Panc1 (cell line): ENCODE measurements at regions not wholly inside any gene's neighbourhood (a gene's known extent, or its start where the extent isn't known, plus 50 kb on each side); places are given as distances from the start of the nearest gene placed in this dataset.
"Not testable (repeated sequence)": the region's sequence is repeated elsewhere in the genome, so short reads cannot be mapped to it uniquely, and the experiment has no call there.

Source experiments
- ATAC-seq: fragments of 200-7000 bp; cut with Tn5 transposase; 2 replicates; pipeline ENCODE4 v1.9.1; 2020; ENCODE audit warnings: mild to moderate bottlenecking, moderate library complexity
- BruUV-seq: library from RNA; stranded (reverse); fragments of 400-500 nt; replicated peaks from 2 replicates; lab custom pipeline; 2021; lab: Mats Ljungman, UMichigan
- CTCF ChIA-PET: fragments of 300-600 bp; sonication (Branson Sonifier 250); formaldehyde crosslinking; loops from one replicate; lab custom pipeline; 2022; ENCODE audit warnings: antibody characterized with exemption; lab: Charles Lee
- POLR2A ChIA-PET: fragments of 300-600 bp; sonication (Branson Sonifier 250); formaldehyde crosslinking; loops from one replicate; lab custom pipeline; 2022; ENCODE audit warnings: antibody characterized with exemption; lab: Charles Lee
- DNase-seq: peaks from one replicate; pipeline ENCODE4 v3.0.0-alpha.2; 2010; ENCODE audit warnings: low read depth, low spot score
- H3K27ac ChIP-seq: 2 replicates; pipeline ENCODE4 v1.5.1; 2011; ENCODE audit warnings: mild to moderate bottlenecking, low read length, inconsistent platforms
- H3K27me3 ChIP-seq: fragments of 200-500 bp; sonication (Bioruptor generic); 2 replicates; pipeline ENCODE4 v1.6.0; 2014; ENCODE audit warnings: low read length, inconsistent platforms; ENCODE audit not compliant: control insufficient read depth, insufficient read depth
- H3K36me3 ChIP-seq: fragments of 200-500 bp; sonication (Bioruptor generic); 2 replicates; pipeline ENCODE4 v1.5.1; 2014; ENCODE audit warnings: inconsistent platforms, mild to moderate bottlenecking, low read length, moderate library complexity; ENCODE audit not compliant: control insufficient read depth, insufficient read depth
- H3K4me1 ChIP-seq: 2 replicates; pipeline ENCODE4 v1.5.1; 2011; ENCODE audit warnings: inconsistent platforms, mild to moderate bottlenecking, low read length, moderate library complexity; ENCODE audit not compliant: control insufficient read depth, insufficient read depth
- H3K4me3 ChIP-seq, 2 experiments: 2 replicates each; pipeline ENCODE4 v1.5.1; 2011 to 2012; ENCODE audit warnings: low read depth in 2 of 2, low read length in 2 of 2, mild to moderate bottlenecking in 2 of 2, inconsistent platforms in 1 of 2, moderate library complexity in 1 of 2
- H3K9me3 ChIP-seq: fragments of 200-500 bp; sonication (Bioruptor generic); 2 replicates; pipeline ENCODE4 v1.5.1; 2014; ENCODE audit warnings: low read depth, mild to moderate bottlenecking, inconsistent platforms, low read length, moderate library complexity; ENCODE audit not compliant: control insufficient read depth, insufficient read depth
- POLR2AphosphoS5 ChIP-seq: IDR thresholded peaks from 2 replicates; pipeline ENCODE4 v1.6.1; 2012; ENCODE audit warnings: mild to moderate bottlenecking, low read depth, low read length, moderate library complexity
- SIN3A ChIP-seq: IDR thresholded peaks from 2 replicates; pipeline ENCODE4 v1.6.1; 2012; ENCODE audit warnings: low read depth, mild to moderate bottlenecking, low read length, moderate library complexity, borderline replicate concordance; ENCODE audit not compliant: insufficient read depth
- TCF7L2 ChIP-seq: IDR thresholded peaks from 2 replicates; pipeline ENCODE4 v1.6.1; 2011; ENCODE audit warnings: mild to moderate bottlenecking, low read depth, low read length, inconsistent platforms
- in situ Hi-C: cut with HindIII; loops from 2 replicates; pipeline ENCODE4 v1.10.0; 2016; ENCODE audit warnings: low sequenced_read_pairs, low pct_unique_long_range_greater_than_20kb
- intact Hi-C: fragments of 100-400 bp; cut with micrococcal nuclease; formaldehyde crosslinking; loops from one replicate; pipeline ENCODE4 v1.10.0; 2022; ENCODE audit not compliant: unreplicated experiment
- TF ChIP-seq, protein P1 (sequence below): fragments of 450-650 bp; IDR thresholded peaks from 2 replicates; pipeline ENCODE4 v1.5.1; 2017; ENCODE audit warnings: mild to moderate bottlenecking
- TF ChIP-seq, protein P2 (sequence below), 2 experiments: IDR thresholded peaks; 2 replicates each; pipeline ENCODE4 v1.6.1; 2011 to 2012; ENCODE audit warnings: low read depth in 2 of 2, control low read depth in 1 of 2, low read length in 1 of 2, mild to moderate bottlenecking in 1 of 2, moderate library complexity in 1 of 2; ENCODE audit not compliant: insufficient read depth in 1 of 2

DNA sequence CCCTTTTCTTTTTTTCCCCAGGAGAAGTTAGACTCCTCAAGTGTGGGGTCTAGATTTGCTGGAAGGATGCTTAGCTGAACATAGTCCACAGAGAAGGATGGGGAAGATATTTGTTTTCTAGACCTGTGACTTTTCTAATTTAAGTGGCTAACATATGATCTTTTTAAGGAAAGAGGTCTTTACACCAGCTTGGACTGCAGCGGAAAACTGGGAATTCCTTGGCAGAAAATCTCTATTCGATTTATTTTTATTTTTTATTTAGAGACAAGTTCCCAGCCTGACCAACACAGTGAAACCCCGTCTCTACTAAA lies 148.4 kb downstream of the MYCN start:
- H3K4me3 ChIP-seq, result no peak overlapping the region
- in situ Hi-C loops, result no loop called here
- no peaks in the 10 kb centered on the region for H3K36me3 ChIP-seq
- DNase-seq, result no peak
- BruUV-seq, result no TSS peak
- intact Hi-C loops, result no loop called here
- ChIA-PET CTCF (no interaction called here), POLR2A (interaction anchor here (0.6 kb wide), 1 partner anchor 67 kb away, joined by 7 read pairs; no protein-coding TSS in a partner anchor)
- H3K27me3 ChIP-seq, result no peaks in the 10 kb centered on the region
- no peaks in the 10 kb centered on the region for H3K9me3 ChIP-seq
- no peak for ATAC-seq
- TF ChIP-seq POLR2AphosphoS5, result no peak
- TF ChIP-seq, protein P1, sequence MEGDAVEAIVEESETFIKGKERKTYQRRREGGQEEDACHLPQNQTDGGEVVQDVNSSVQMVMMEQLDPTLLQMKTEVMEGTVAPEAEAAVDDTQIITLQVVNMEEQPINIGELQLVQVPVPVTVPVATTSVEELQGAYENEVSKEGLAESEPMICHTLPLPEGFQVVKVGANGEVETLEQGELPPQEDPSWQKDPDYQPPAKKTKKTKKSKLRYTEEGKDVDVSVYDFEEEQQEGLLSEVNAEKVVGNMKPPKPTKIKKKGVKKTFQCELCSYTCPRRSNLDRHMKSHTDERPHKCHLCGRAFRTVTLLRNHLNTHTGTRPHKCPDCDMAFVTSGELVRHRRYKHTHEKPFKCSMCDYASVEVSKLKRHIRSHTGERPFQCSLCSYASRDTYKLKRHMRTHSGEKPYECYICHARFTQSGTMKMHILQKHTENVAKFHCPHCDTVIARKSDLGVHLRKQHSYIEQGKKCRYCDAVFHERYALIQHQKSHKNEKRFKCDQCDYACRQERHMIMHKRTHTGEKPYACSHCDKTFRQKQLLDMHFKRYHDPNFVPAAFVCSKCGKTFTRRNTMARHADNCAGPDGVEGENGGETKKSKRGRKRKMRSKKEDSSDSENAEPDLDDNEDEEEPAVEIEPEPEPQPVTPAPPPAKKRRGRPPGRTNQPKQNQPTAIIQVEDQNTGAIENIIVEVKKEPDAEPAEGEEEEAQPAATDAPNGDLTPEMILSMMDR, result no peak
- TF ChIP-seq TCF7L2, result no peak
- TF ChIP-seq SIN3A, result no peak
- TF ChIP-seq, protein P2, sequence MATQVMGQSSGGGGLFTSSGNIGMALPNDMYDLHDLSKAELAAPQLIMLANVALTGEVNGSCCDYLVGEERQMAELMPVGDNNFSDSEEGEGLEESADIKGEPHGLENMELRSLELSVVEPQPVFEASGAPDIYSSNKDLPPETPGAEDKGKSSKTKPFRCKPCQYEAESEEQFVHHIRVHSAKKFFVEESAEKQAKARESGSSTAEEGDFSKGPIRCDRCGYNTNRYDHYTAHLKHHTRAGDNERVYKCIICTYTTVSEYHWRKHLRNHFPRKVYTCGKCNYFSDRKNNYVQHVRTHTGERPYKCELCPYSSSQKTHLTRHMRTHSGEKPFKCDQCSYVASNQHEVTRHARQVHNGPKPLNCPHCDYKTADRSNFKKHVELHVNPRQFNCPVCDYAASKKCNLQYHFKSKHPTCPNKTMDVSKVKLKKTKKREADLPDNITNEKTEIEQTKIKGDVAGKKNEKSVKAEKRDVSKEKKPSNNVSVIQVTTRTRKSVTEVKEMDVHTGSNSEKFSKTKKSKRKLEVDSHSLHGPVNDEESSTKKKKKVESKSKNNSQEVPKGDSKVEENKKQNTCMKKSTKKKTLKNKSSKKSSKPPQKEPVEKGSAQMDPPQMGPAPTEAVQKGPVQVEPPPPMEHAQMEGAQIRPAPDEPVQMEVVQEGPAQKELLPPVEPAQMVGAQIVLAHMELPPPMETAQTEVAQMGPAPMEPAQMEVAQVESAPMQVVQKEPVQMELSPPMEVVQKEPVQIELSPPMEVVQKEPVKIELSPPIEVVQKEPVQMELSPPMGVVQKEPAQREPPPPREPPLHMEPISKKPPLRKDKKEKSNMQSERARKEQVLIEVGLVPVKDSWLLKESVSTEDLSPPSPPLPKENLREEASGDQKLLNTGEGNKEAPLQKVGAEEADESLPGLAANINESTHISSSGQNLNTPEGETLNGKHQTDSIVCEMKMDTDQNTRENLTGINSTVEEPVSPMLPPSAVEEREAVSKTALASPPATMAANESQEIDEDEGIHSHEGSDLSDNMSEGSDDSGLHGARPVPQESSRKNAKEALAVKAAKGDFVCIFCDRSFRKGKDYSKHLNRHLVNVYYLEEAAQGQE (IDR thresholded peaks at IDR 0.05; ENCODE audit: insufficient read depth in 1 of 2, low read depth in 2 of 2, low read length in 1 of 2), result no peak
- no peak overlapping the region for H3K27ac ChIP-seq
- H3K4me1 ChIP-seq, result no peaks in the 10 kb centered on the region

DNA sequence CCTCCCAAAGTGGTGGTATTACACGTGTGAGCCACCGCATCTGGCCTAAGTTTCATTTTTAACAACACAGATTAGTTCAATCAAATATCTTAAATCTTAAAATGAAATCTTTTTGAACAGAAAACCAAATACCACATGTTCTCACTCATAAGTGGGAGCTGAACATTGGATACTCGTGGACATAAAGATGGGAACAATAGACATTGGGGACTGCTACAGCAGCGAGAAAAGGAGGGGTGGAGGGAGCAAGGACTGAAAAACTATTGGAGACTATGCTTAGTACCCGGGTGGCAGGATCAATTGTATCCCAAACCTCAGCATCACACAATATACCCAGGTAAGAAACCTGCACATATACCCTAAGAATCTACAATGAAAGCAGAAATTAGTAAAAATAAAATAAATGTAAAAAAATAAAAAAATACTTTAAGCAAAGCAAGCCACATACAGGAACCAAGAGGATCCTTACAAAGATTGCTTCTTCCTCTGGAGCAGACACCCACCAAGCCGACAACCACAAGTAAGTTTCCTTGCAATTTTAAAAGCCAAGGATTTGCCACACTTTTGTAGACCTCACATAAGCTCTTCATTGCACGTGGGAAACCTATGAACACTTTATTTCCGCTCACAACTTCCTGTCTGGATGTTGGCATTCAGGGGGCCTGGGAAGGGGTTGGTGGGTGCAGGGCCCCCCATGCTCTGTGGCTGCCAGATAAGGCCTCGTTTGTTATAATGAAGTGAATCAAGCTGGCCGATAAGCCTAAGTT lies 147.9 kb downstream of the MYCN start:
- ATAC-seq (no peak), DNase-seq (no peak)
- no peaks in the 10 kb centered on the region for H3K36me3 ChIP-seq
- intact Hi-C loops (no loop called here), in situ Hi-C loops (no loop called here)
- CTCF ChIA-PET, result no interaction called here
- no peak overlapping the region for H3K4me3 ChIP-seq
- TF ChIP-seq SIN3A (no peak), POLR2AphosphoS5 (no peak), TCF7L2 (no peak)
- TF ChIP-seq, protein P2 (IDR thresholded peaks at IDR 0.05; ENCODE audit: insufficient read depth in 1 of 2, low read depth in 2 of 2, low read length in 1 of 2), result no peak
- TF ChIP-seq, protein P1, result no peak
- H3K9me3 ChIP-seq, result no peaks in the 10 kb centered on the region
- no peaks in the 10 kb centered on the region for H3K4me1 ChIP-seq
- H3K27me3 ChIP-seq, result no peaks in the 10 kb centered on the region
- H3K27ac ChIP-seq, result no peak overlapping the region
- BruUV-seq, result no TSS peak
- POLR2A ChIA-PET, result interaction anchor here (0.6 kb wide), 1 partner anchor 66 kb away, joined by 7 read pairs; no protein-coding TSS in a partner anchor

DNA sequence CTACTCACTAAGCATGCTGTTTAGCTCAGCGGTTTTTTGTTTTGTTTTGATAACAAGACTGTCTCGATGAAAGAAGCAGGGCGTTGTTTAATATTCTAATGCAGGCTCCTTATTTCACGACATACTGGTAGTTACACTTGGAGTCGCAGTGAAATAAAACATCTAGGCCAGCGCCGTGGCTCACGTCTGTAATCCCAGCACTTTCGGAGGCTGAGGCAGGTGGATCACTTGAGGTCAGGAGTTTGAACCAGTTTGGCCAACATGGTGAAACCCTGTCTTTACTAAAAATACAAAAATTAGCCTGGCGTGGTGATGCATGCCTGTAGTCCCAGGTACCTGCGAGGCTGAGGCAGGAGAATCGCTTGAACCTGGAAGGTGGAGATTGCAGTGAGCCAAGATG lies 145.8 kb downstream of the MYCN start:
- DNase-seq, intact Hi-C loops, H3K9me3 ChIP-seq, in situ Hi-C loops, H3K36me3 ChIP-seq, H3K27ac ChIP-seq, ATAC-seq, H3K4me3 ChIP-seq, H3K27me3 ChIP-seq, CTCF ChIA-PET, POLR2A ChIA-PET, H3K4me1 ChIP-seq, BruUV-seq: not testable (repeated sequence)
